ENCODE measurements at regions not wholly inside any gene's neighbourhood (a gene's known extent, or its start where the extent isn't known, plus 50 kb on each side); places are given as distances from the start of the nearest gene placed in this dataset.
"Not testable (repeated sequence)": the region's sequence is repeated elsewhere in the genome, so short reads cannot be mapped to it uniquely, and the experiment has no call there.

DNA sequence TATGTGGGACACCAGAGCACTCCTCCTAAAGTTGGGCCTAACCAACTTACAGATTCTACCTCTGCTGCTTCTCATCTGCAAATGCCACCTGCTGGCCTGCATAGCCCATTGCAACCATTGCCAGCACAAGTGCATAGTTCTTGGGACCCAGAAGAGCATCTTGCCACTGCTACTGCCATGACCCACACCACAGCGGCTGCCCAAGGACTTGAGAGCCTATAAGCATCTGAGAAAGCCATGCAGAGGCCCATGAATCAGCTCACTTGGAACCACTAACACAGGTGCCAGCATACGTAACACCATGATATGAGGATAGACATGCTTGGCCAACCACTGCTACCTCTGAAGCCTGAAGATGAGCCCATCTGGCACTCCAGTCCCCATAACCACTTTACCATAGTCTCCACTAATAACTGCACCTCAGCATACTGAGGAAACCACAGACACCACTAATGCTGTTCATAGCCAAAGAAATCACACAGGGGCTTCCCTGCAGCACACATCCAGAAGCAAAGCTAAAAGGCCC lies 258.1 kb upstream of the AGTR2 start:
- no peak for DNase-seq

- no peak for DNase-seq
Measured at GRCh38 chrX:115913575-115913974, 257.0 kb upstream of the AGTR2 start.

- DNase-seq, result not testable (repeated sequence)
Measured at GRCh38 chrX:115915625-115916024, 254.9 kb upstream of the AGTR2 start.

GRCh38 chrX:115929480-115929879 lies 241.1 kb upstream of the AGTR2 start:
- no peak for DNase-seq

GRCh38 chrX:115936008-115936407 lies 234.5 kb upstream of the AGTR2 start:
- DNase-seq, result no peak

- no peak for DNase-seq
Measured at GRCh38 chrX:115939070-115939469, 231.5 kb upstream of the AGTR2 start.

DNA sequence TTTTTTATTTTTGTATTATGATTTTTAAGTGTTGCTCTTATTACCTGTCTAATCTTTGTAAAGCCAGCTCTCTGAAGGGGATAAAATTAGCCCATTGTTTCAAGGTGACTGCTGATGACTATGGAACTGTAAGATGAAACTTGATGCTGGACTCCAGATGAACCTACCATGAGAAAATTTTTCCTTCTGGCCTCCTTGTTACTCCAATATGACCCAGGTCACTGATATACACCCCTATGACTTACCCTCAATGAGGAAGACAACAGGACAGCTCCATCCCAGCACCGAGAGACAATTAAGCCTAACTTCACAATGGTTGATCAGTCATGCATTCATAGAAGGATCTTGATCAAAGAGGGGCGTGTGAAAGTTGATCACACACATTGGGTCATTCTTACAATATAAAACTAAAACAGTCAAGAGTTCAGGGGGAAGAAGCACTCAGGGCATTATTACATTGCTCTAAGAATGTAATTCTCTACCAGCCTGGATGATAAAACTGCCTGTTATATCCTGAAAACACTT lies 230.8 kb upstream of the AGTR2 start:
- DNase-seq, result no peak

GRCh38 chrX:115940348-115940747 lies 230.2 kb upstream of the AGTR2 start:
- DNase-seq, result no peak

DNA sequence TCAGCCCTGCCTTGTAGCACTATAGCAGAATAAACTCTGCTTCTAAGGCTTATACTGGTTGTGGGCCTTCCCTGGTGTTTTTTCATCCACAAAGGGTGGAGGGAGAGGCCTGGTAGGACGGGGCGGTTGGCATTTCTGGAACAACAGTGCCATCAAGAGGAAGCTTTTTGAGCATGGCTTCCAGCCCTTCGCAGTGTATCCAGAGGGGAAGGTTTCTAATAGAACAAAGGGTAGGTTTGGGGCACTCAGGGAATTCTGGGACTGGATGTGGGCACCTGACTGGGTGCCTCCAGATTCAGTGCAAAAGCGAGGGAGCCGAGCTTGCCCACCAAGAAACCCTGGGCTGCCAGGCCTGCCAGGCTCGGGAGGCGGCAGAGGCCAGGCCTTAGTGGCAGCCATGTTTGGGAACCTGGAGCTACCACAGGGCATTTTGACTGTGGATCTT lies 229.6 kb upstream of the AGTR2 start:
- DNase-seq, result peak; percentile 71

GRCh38 chrX:115941388-115941787 lies 229.2 kb upstream of the AGTR2 start:
- no peak for DNase-seq

DNA sequence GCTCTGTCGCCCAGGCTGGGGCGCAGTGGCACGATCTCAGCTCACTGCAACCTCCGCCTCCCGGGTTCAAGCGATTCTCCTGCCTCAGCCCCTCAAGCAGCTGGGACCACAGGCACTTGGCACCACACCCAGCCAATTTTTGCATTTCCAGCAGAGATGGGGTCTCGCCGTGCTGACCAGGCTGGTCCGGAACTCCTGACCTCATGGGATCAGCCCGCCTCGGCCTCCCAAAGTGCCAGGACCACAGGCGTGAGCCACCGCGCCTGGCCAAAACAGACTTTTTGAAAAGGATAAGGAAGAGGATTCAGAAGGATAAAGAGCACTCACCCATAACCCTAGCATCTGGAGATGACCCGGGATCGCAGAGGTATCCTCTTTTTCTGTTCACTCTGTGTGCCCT lies 224.5 kb upstream of the AGTR2 start:
- no peak for DNase-seq

- no peak for DNase-seq
Measured at GRCh38 chrX:115948018-115948923, 222.3 kb upstream of the AGTR2 start.

DNA sequence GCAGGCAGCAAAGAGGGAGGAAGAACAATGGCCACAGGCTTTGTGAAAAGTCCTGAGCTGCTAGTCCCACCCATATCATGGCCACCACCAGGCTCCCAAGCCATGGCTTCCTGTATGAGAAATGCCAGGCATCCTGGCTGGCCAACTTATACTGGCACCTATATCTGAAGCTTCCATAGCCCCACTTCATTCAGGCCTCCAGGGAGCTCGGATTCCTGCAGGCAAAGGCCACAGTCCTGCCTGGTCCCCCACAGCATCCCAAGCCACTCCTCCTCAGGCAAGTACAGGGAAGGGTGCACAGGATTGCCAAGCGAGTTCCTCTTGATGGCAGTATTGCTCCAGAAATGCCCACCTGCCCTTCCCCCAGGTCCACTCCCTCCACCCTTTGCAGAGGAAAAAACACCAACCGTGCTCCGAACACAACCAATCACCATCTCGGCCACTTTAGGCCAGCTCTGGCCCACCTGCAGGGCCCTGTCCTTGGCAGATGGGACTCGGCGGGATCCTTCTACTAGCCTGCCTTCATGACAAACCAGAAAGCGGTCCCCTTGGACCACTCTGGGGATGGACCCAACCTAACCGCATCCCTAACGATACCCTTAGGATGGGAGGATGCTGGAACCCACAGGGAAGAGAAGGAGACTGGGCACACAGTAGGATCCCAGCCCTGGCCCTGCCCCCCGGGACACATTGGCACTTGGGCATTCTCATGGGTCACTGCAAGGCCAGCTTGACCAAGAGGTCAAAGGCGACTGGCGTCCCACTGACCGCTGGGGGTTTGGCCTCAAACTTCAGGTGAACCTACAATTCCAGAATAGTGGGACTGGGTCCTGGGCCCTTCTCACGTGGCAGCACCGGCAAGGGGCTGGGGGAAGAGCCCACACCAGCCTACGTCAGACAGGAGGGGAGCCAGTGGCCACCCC lies 220.4 kb upstream of the AGTR2 start:
- DNase-seq, result no peak

- no peak for DNase-seq
Measured at GRCh38 chrX:115952417-115953092, 218.0 kb upstream of the AGTR2 start.

DNA sequence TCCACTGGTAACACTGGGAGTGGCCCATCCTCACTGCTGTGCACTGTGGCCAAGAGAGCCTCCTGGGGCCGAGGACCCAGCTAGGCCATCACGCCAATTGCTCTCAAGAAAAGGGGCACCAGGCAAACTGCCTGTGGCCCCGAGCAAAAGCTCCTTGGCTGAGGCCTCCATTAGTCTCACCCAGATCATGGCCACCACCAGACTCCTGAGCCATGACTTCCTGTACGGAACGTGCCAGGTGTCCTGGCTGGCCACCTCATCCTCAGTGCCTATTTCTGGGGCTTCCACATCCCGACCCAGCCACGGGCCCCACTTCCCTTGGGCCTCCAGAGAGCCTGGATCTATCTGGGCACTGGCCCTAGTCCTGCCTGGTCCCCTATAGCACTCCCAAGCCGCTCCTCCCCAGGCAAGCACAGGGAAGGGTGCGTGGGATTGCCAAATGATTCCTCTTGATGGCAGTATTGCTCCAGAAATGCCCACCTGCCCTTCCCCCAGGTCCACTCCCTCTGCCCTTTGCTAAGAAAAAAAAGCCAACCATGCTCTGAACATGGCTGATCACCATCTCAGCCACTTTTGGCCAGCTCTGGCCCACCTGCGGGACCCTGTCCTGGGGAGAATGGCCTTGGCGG lies 212.6 kb upstream of the AGTR2 start:
- DNase-seq, result no peak

DNA sequence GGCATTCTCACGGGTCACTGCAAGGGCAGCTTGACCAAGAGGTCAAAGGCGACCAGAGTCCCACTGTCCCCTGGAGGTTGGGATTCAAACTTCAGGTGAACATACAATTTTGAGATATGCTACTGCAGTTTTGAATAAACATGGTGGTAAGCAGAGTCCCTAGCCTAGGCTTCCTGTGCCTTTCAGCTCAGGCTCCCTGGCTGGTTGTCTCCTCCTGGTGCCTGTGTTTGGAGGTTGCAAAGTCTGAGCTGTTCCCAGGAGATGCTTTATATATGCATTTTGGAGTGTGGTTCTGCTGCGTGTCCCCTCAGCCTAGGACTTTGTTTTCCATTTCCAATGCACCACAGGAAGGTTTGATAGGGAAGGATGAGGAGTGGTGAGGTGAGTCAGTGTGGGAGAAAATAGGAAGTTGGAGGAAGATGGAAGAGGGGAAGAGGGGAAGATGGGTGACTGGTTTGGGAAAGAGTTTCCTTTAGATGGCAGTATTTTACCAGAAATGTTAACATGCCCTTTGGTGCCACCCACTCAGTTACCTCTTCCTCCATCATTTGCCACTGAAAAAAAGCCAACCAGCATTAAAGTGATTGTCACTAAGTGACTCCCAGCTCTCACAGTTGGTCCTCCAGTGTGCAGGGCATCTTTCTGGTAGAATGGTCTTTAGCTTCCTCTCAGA lies 211.7 kb upstream of the AGTR2 start:
- no peak for DNase-seq

GRCh38 chrX:115960440-115961084 lies 210.0 kb upstream of the AGTR2 start:
- no peak for DNase-seq

- no peak for DNase-seq
Measured at GRCh38 chrX:115966920-115967319, 203.6 kb upstream of the AGTR2 start.

GRCh38 chrX:115968436-115969252 lies 201.9 kb upstream of the AGTR2 start:
- DNase-seq, result no peak

DNA sequence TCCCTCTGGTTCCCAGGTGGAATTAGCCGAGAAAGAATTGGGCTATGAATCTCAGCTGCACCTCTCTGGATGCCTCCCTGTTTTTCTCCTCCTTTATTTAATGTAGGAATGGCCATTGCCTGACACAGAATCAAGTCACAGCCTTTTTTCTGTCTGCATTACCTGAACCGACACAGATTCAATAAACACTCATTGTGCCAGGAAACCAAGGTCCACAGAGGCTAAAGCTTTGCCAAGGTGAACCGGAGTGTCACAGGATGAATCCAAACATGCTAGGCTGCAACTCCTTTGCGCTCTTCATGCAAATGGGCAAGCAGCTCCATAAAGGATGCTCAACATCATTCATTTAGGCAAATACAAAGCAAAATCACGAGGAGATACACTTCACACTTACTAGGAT lies 199.8 kb upstream of the AGTR2 start:
- DNase-seq, result no peak

All from CD4-positive, alpha-beta T cell treated with Interferon gamma for 1 hour (primary cell).